ENCODE measurements at regions not wholly inside any gene's neighbourhood (a gene's known extent, or its start where the extent isn't known, plus 50 kb on each side); places are given as distances from the start of the nearest gene placed in this dataset.

DNA sequence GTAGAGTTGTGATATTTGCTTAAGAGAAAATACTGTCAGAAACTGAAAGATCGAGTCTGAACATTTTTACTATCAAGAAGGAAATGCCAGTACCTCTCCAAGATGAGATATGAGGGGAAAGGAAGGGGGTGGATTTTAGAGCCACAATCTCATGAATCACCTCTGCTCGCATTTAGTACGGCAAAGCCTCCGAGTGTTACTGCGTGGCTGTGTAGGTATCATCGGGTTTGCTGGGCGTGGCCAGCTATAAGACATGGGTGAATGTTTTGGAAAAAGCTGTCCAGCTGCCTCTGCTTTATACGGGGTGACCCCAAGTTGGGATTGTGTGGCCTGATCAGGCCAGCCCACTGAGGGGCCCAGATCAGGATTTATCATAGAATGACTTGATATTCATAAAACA is 826.4 kb downstream of the SOCS6 start:
- Histone ChIP-seq H3K9me3 (no peaks in the 10 kb centered on the region), H3K27ac (no peak overlapping the region), H3K27me3 (no peaks in the 10 kb centered on the region), H3K4me1 (no peaks in the 10 kb centered on the region), H3K36me3 (no peaks in the 10 kb centered on the region), H3K4me3 (no peak overlapping the region)
- intact Hi-C loops (cut with DNase I; ENCODE audit: low total_unique reads) (no loop called here), in situ Hi-C loops (cut with MboI; ENCODE audit: low sequenced_read_pairs in 4 of 4) (no loop called here)
- no peak for ATAC-seq
- no peak for TF ChIP-seq CTCF (IDR thresholded peaks at IDR 0.05 in 4 of 5, conservative IDR thresholded peaks at IDR 0.05 in 1 of 5)
- DNase-seq: no peak

- Histone ChIP-seq H3K4me3 (no peak overlapping the region), H3K36me3 (no peaks in the 10 kb centered on the region), H3K27me3 (no peaks in the 10 kb centered on the region), H3K4me1 (no peaks in the 10 kb centered on the region), H3K9me3 (no peaks in the 10 kb centered on the region), H3K27ac (no peak overlapping the region)
- no peak for ATAC-seq
- intact Hi-C loops (cut with DNase I; ENCODE audit: low total_unique reads) (no loop called here), in situ Hi-C loops (cut with MboI; ENCODE audit: low sequenced_read_pairs in 4 of 4) (no loop called here)
- no peak for DNase-seq
- TF ChIP-seq POLR2A (IDR thresholded peaks at IDR 0.05) (no peak), CTCF (IDR thresholded peaks at IDR 0.05 in 4 of 5, conservative IDR thresholded peaks at IDR 0.05 in 1 of 5) (no peak)
Measured at GRCh38 chr18:71114550-71115210, 825.8 kb downstream of the SOCS6 start.

GRCh38 chr18:71107244-71107643 is 818.4 kb downstream of the SOCS6 start:
- H3K27me3 ChIP-seq: no peaks in the 10 kb centered on the region
- in situ Hi-C loops (cut with MboI; ENCODE audit: low sequenced_read_pairs in 4 of 4): no loop called here
- ATAC-seq (no peak), DNase-seq (no peak)
- H3K4me3 ChIP-seq: no peak overlapping the region
- no peak overlapping the region for H3K27ac ChIP-seq
- peaks cover 0 to 5% of the 10 kb centered on the region in 2 donors for H3K4me1 ChIP-seq
- intact Hi-C loops (cut with DNase I; ENCODE audit: low total_unique reads): no loop called here
- no peaks in the 10 kb centered on the region for H3K36me3 ChIP-seq
- TF ChIP-seq POLR2A (IDR thresholded peaks at IDR 0.05) (no peak), CTCF (IDR thresholded peaks at IDR 0.05 in 4 of 5, conservative IDR thresholded peaks at IDR 0.05 in 1 of 5) (no peak)
- H3K9me3 ChIP-seq: no peaks in the 10 kb centered on the region

GRCh38 chr18:71106701-71107100 is 817.9 kb downstream of the SOCS6 start:
- Histone ChIP-seq H3K4me1 (peaks cover 0 to 5% of the 10 kb centered on the region in 2 donors), H3K36me3 (no peaks in the 10 kb centered on the region), H3K4me3 (no peak overlapping the region), H3K27me3 (no peaks in the 10 kb centered on the region), H3K9me3 (no peaks in the 10 kb centered on the region), H3K27ac (no peak overlapping the region)
- intact Hi-C loops (cut with DNase I; ENCODE audit: low total_unique reads): no loop called here
- TF ChIP-seq POLR2A (IDR thresholded peaks at IDR 0.05) (no peak), CTCF (IDR thresholded peaks at IDR 0.05 in 4 of 5, conservative IDR thresholded peaks at IDR 0.05 in 1 of 5) (no peak)
- no peak for DNase-seq
- in situ Hi-C loops (cut with MboI; ENCODE audit: low sequenced_read_pairs in 4 of 4): no loop called here
- no peak for ATAC-seq

DNA sequence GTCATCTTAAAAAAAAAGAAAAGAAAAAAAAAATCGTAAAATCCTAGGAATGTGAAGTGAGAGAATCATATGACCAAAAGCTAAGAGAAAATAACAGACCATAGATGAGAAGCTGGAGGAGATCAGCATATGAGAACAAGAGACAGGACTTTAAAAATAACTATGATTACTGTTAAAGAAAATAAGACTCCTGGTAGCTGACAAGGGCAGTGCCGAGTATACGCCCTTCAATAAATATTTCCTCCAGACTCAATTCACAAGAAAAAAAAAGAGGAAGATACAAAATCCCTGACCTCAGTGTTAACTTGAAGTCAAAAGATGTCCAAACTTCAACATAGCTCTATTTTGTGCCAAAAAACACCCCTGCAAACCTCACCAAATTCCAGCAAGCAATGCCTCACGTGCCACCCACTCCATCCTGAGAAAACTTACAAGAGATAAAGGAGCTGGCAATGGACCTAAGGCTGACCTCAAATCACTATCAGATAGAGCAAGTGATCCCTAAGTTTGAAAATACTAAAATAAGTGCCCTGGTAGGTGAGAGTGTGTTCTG is 817.2 kb downstream of the SOCS6 start:
- Histone ChIP-seq H3K36me3 (no peaks in the 10 kb centered on the region), H3K9me3 (no peaks in the 10 kb centered on the region), H3K27ac (peak overlapping the region in 1 of 4 donors; percentile 24), H3K4me3 (no peak overlapping the region), H3K4me1 (peaks cover 0 to 5% of the 10 kb centered on the region in 2 donors), H3K27me3 (no peaks in the 10 kb centered on the region)
- ATAC-seq (no peak), DNase-seq (no peak)
- in situ Hi-C loops (cut with MboI; ENCODE audit: low sequenced_read_pairs in 4 of 4) (no loop called here), intact Hi-C loops (cut with DNase I; ENCODE audit: low total_unique reads) (no loop called here)
- TF ChIP-seq POLR2A (IDR thresholded peaks at IDR 0.05) (no peak), CTCF (IDR thresholded peaks at IDR 0.05 in 4 of 5, conservative IDR thresholded peaks at IDR 0.05 in 1 of 5) (no peak)
